ENCODE measurements at regions not wholly inside any gene's neighbourhood (a gene's known extent, or its start where the extent isn't known, plus 50 kb on each side); places are given as distances from the start of the nearest gene placed in this dataset.
"Not testable (repeated sequence)": the region's sequence is repeated elsewhere in the genome, so short reads cannot be mapped to it uniquely, and the experiment has no call there.

DNA sequence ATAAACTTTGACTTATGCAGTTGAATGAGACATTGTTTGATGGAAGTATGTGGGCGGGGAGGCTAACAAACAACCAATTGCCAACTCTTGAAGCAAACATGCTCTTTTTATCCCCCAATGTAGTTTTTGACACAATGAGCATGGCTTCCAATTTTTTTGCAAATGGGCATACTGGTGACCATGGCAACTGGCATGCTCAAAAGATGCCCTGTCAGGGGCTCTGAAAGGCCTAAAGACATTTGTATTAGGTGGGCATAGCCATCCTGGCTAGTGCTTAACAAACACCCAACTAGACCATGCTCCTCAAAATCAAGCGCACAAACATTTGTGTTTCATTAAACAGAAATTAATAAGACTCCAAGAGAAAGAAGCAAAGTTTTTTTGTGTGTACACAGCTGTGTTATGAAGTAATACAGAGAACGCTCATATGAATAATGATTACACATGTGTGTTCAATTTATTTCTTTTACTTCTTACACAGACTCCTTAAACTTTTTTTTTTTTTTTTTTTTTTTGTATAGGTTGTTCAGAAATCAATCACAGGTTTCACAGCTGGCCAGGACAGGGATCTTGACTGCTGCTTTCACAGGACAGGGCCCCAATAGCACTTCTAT, 95.6 kb downstream of the DLEU7 start:
- no peak for DNase-seq (ENCODE audit: low read depth)

DNA sequence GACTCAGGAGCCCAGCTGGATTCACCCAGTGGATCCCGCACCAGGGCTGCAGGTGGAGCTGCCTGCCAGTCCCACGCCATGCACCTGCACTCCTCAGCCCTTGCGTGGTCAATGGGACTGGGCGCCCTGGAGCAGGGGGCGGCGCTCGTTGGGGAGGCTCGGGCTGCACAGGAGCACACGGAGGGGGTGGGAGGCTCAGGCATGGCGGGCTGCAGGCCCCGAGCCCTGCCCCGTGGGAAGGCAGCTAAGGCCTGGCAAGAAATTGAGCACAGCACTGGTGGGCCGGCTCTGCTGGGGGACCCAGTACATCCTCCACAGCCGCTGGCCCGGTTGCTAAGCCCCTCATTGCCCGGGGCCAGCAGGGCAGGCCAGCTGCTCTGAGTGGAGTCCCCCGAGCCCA, 90.3 kb downstream of the DLEU7 start:
- DNase-seq (ENCODE audit: low read depth), result not testable (repeated sequence)

DNA sequence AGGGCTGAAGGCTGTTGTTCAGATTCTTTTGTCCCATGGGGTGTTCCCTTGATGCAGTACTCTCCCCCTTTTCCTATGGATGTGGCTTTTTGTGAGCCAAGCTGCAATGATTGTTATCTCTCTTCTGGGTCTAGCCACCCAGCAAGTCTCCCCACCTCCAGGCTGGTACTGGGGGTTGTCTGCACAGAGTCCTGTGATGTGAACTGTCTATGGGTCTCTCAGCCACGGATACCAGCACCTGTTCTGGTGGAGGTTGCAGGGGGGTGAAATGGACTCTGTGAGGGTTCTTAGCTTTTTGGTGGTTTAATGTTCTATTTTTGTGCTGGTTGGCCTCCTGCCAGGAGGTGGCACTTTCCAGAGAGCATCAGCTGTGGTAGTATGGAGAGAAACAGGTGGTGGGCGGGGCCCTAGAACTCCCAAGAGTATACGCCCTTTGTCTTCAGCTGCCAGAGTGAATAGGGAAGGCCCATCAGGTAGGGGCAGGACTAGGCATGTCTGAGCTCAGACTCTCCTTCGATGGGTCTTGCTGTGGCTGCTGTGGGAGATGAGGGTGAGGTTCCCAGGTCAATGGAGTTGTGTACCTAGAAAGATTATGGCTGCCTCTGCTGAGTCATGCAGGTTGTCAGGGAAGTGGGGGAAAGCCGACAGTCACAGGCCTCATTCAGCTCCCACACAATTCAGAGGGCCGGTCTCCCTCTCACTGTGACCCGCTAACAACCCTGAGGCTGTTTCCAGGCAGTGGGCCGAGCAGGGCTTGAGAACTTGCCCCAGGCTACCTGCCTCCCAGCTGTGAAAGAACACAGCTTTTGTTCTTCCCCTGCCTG, 87.4 kb downstream of the DLEU7 start:
- DNase-seq (ENCODE audit: low read depth), result not testable (repeated sequence)

DNA sequence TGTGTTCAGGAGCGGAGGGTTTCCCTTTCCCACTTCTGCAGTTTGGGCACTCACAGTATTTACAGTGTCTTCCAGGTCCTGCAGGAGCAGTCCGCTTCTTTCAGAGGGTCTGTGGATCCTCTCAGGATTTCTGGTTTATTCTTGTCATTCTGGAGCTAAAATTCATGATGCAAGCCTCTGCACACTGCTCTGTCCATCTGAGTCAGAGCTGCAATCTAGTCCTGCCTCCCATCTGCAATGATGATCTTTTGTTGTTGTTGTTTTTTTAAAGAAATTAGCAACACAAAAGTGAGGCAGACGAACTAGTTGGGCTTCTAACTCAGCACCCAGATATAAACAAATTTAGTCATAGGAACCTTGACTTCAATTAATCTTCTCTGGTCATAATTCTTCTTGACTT, 86.5 kb downstream of the DLEU7 start:
- no peak for DNase-seq (ENCODE audit: low read depth)

DNA sequence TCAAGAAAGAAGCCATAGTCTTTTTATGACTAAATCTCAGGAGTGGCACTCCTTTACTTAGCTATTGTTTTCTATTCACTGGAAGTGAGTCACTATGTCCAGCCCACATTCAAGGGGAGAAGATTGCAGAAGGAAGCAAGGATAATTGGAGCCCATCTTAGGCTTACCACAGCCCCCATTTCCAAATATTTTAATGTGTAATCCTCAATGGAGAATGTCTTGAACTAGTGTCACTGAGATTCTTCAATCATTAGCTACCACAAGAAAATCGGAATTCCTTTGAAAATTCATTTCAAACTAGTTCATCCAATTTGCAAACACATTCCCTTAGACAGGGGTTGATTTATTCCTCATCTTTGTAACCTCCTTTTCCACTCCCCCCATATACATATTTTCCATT, 84.7 kb downstream of the DLEU7 start:
- no peak for DNase-seq (ENCODE audit: low read depth)

DNA sequence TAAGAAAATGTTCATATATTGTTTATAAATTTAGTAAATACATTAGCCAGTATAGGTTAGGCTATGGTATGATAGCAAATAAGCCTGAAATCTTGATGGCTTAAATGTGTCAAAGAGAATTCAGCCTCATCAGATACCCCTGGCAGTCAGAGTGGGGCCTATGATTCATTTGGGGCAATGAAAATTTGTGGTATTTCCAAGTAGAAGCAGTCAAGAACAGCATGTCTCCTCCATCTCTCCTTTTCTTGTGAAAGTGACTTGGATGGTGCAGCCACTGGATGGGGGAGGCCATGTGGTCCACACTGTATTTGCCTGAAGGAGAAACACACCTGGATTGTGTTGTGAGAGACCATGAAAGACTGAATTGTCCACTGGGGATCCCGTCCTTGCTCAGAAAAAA, 82.7 kb downstream of the DLEU7 start:
- DNase-seq (ENCODE audit: low read depth), result no peak

DNA sequence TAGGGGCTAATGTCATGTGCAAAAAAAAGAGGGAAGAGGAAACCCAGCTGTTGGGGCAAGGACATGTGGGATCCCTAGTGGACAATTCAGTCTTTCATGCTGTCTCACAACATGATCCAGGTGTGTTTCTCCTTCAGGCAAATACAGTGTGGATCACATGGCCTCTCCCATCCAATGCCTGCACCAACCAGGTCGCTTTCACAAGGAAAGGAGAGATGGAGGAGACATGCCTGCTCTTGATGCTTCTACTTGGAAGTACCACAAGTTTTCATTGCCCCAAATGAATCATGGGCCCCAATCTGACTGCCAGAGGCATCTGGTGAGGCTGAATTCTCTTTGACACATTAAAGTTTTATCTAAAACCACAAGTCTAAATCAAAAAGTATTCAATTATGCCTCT, 82.1 kb downstream of the DLEU7 start:
- DNase-seq (ENCODE audit: low read depth), result no peak

DNA sequence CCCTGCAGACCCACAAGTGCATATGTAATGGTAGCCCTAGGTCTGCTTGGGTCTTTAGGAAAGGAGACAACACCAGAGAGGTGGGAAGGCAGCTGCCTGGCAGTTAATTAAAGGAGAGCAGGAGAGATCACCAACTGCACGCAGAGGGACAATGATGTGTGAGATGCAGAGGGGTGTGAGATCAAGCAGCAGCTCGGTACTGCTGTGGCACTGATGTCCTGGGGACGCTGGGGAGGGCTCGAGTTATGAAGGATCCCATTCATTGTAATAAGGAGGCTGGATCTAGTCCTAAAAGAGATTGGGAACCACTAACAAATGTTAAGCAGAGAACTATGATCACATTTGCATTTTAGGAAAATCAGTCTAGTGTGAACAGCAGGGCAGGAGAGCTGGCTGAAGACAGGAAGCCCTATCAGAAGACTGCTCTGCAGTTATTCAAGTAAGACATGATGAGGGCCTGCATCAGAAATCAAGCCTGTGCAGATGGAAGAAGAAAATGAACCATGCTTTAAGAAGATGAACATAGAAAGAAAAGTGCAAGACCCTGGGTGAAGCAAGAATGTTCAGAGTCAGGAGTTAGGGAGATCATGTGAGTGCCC, 80.4 kb downstream of the DLEU7 start:
- DNase-seq (ENCODE audit: low read depth), result no peak

DNA sequence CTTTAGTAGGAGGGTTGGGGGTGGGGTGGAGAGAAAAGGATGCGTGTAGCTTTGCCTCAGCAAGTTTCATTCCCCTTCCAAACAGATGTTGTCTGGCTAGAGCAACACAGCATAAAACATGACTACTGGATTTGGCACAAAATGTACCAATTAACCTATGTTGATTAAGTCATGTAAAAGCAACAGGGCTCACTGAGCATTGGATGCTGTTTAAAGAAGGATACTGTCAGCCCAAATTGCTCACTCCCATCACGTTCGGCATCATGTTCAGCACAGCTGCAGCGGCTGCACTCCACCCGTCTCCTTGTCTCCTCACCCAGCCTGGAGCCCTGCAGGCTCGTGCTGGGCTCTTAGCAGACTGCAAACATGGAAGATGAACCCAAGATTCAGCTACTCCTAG, 77.5 kb downstream of the DLEU7 start:
- no peak for DNase-seq (ENCODE audit: low read depth)

DNA sequence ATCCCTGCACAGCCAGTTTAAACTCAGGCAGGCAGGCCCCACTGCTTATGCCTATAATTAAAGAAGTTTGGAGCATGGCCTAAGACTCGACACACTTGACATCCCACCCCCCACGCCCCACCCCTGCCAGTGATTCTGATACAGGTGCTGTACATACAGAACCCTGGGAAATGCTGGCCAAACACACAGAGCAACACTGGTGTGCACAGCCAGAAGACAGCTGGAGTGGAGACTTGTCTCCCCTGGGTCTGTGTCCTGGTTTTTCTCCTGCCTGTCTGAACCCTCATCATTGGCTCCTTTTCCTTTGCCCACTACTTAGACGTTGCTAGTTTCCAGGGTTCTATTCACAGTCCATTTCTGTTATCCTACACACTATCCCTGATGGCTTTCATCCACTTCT, 76.8 kb downstream of the DLEU7 start:
- no peak for DNase-seq (ENCODE audit: low read depth)

DNA sequence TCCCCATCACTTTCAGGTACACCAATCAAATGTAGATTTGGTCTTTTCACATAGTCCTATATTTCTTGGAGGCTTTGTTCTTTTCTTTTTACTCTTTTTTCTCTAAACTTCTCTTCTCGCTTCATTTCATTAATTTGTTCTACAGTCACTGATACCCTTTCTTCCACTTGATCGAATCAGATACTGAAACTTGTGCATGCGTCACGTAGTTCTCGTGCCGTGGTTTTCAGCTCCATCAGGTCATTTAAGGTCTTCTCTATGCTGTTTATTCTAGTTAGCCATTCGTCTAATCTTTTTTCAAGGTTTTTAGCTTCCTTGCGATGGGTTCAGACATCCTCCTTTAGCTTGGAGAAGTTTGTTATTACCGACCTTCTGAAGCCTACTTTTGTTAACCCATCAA, 70.6 kb downstream of the DLEU7 start:
- DNase-seq (ENCODE audit: low read depth), result not testable (repeated sequence)

Data from activated T-helper 1 cell treated with Interleukin-2 at 50 U/mL for 16 hours (primary cell).